ENCODE measurements at regions not wholly inside any gene's neighbourhood (a gene's known extent, or its start where the extent isn't known, plus 50 kb on each side); places are given as distances from the start of the nearest gene placed in this dataset.

GRCh38 chr10:108378779-108379178 is 1214.3 kb upstream of the SORCS1 start:
- Histone ChIP-seq H3K27ac (ENCODE audit: insufficient read length, low read depth, low read length) (no peak overlapping the region), H2BK20ac (ENCODE audit: low read depth, low read length, poor library complexity, severe bottlenecking) (no peak overlapping the region)

More at GRCh38 chr10:108378779-108379178, 1214.3 kb upstream of the SORCS1 start:
- Histone ChIP-seq H2BK12ac (ENCODE audit: insufficient read length, low read depth, low read length) (no peak overlapping the region), H2BK5ac (ENCODE audit: insufficient read length, low read length) (no peak overlapping the region), H3K79me1 (ENCODE audit: insufficient read depth, low read depth, low read length, poor library complexity, severe bottlenecking) (no peaks in the 10 kb centered on the region), H3K23me2 (ENCODE audit: insufficient read length, low read depth, low read length, poor library complexity, severe bottlenecking) (no peaks in the 10 kb centered on the region), H4K8ac (replicated peaks; ENCODE audit: insufficient read length, low read depth, low read length) (no peak overlapping the region), H3T11ph (ENCODE audit: low read length) (no peak overlapping the region), H2AFZ (ENCODE audit: low read length) (no peak overlapping the region), H4K91ac (ENCODE audit: insufficient read length, low read depth, low read length) (no peak overlapping the region), H3K56ac (ENCODE audit: insufficient read length, low read depth, low read length) (no peak overlapping the region), H3K23ac (ENCODE audit: insufficient read length, low read depth, low read length) (no peak overlapping the region), H3K4me2 (ENCODE audit: insufficient read depth, insufficient read length, low read length) (no peak overlapping the region), H3K4ac (ENCODE audit: low read depth, low read length) (no peak overlapping the region), H3K27me3 (ENCODE audit: insufficient read depth, low read length) (no peaks in the 10 kb centered on the region), H3K4me1 (ENCODE audit: insufficient read depth, low read length) (no peaks in the 10 kb centered on the region), H3K14ac (ENCODE audit: insufficient read depth, low read length) (no peak overlapping the region), H3K18ac (ENCODE audit: insufficient read length, low read depth, low read length) (no peak overlapping the region), H3K9ac (ENCODE audit: extremely low read depth, insufficient read length, low read length) (no peak overlapping the region), H2BK15ac (ENCODE audit: low read depth, low read length) (no peak overlapping the region), H3K9me3 (ENCODE audit: control insufficient read depth, low read depth, low read length) (no peaks in the 10 kb centered on the region), H3K79me2 (ENCODE audit: insufficient read depth, low read length) (no peaks in the 10 kb centered on the region), H4K5ac (ENCODE audit: insufficient read length, low read depth, low read length) (no peak overlapping the region), H4K20me1 (ENCODE audit: control insufficient read depth, insufficient read depth, insufficient read length) (no peaks in the 10 kb centered on the region), H2BK120ac (ENCODE audit: low read depth, low read length, poor library complexity, severe bottlenecking) (no peak overlapping the region), H2AK5ac (ENCODE audit: insufficient read length, low read length) (no peak overlapping the region)
- no peaks in the 10 kb centered on the region; the same call in 1 of the 2 replicates for H3K27me3 Mint-ChIP-seq (ENCODE audit: low read depth)
- H3K4me1 Mint-ChIP-seq = no peaks in the 10 kb centered on the region
- H3K9me3 Mint-ChIP-seq = no peaks in the 10 kb centered on the region
- TF ChIP-seq, protein P1, sequence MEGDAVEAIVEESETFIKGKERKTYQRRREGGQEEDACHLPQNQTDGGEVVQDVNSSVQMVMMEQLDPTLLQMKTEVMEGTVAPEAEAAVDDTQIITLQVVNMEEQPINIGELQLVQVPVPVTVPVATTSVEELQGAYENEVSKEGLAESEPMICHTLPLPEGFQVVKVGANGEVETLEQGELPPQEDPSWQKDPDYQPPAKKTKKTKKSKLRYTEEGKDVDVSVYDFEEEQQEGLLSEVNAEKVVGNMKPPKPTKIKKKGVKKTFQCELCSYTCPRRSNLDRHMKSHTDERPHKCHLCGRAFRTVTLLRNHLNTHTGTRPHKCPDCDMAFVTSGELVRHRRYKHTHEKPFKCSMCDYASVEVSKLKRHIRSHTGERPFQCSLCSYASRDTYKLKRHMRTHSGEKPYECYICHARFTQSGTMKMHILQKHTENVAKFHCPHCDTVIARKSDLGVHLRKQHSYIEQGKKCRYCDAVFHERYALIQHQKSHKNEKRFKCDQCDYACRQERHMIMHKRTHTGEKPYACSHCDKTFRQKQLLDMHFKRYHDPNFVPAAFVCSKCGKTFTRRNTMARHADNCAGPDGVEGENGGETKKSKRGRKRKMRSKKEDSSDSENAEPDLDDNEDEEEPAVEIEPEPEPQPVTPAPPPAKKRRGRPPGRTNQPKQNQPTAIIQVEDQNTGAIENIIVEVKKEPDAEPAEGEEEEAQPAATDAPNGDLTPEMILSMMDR (conservative IDR thresholded peaks at IDR 0.05) = no peak
- no peaks in the 10 kb centered on the region for H3K36me3 Mint-ChIP-seq (ENCODE audit: insufficient read depth in 1 of 3, low read depth in 3 of 3)
- no peak for DNase-seq
- no peak overlapping the region for H3K27ac Mint-ChIP-seq
- no peak overlapping the region for H3K4me3 Mint-ChIP-seq

All from H9 (cell line).